GM11168 (cell line): ENCODE measurements at regions not wholly inside any gene's neighbourhood (a gene's known extent, or its start where the extent isn't known, plus 50 kb on each side); places are given as distances from the start of the nearest gene placed in this dataset.
"Not testable (repeated sequence)": the region's sequence is repeated elsewhere in the genome, so short reads cannot be mapped to it uniquely, and the experiment has no call there.

ENCODE experiments used
- in situ Hi-C: fragments of 300-500 bp; cut with MboI; formaldehyde crosslinking; loops from one replicate; pipeline ENCODE4 v1.12.0; 2022; ENCODE audit warnings: low sequenced_read_pairs; ENCODE audit not compliant: unreplicated experiment

GRCh38 chr21:27035791-27036190 lies 68.9 kb upstream of the ADAMTS5 start:
- in situ Hi-C loops: no loop called here

- in situ Hi-C loops: no loop called here
Observed at GRCh38 chr21:27034796-27035195, 67.9 kb upstream of the ADAMTS5 start.

- in situ Hi-C loops: no loop called here
Observed at GRCh38 chr21:27033471-27033870, 66.6 kb upstream of the ADAMTS5 start.

GRCh38 chr21:27026501-27026900 lies 59.6 kb upstream of the ADAMTS5 start:
- in situ Hi-C loops: no loop called here

- in situ Hi-C loops: not testable (repeated sequence)
Observed at GRCh38 chr21:27025708-27026107, 58.8 kb upstream of the ADAMTS5 start.

GRCh38 chr21:27024971-27025370 lies 58.1 kb upstream of the ADAMTS5 start:
- in situ Hi-C loops: no loop called here

GRCh38 chr21:27024301-27024700 lies 57.4 kb upstream of the ADAMTS5 start:
- in situ Hi-C loops: no loop called here

- in situ Hi-C loops: no loop called here
Observed at GRCh38 chr21:27023186-27023585, 56.3 kb upstream of the ADAMTS5 start.

- in situ Hi-C loops: no loop called here
Observed at GRCh38 chr21:27021801-27022200, 54.9 kb upstream of the ADAMTS5 start.

- in situ Hi-C loops: no loop called here
Observed at GRCh38 chr21:27021046-27021445, 54.2 kb upstream of the ADAMTS5 start.

GRCh38 chr21:27017246-27017645 lies 50.4 kb upstream of the ADAMTS5 start:
- in situ Hi-C loops: no loop called here
